ENCODE measurements at regions not wholly inside any gene's neighbourhood (a gene's known extent, or its start where the extent isn't known, plus 50 kb on each side); places are given as distances from the start of the nearest gene placed in this dataset.
"Not testable (repeated sequence)": the region's sequence is repeated elsewhere in the genome, so short reads cannot be mapped to it uniquely, and the experiment has no call there.

- DNase-seq (ENCODE audit: low spot score): not testable (repeated sequence)
These were observed 68.5 kb upstream of the ECI2 start for GRCh38 chr6:4203642-4204417.

DNA sequence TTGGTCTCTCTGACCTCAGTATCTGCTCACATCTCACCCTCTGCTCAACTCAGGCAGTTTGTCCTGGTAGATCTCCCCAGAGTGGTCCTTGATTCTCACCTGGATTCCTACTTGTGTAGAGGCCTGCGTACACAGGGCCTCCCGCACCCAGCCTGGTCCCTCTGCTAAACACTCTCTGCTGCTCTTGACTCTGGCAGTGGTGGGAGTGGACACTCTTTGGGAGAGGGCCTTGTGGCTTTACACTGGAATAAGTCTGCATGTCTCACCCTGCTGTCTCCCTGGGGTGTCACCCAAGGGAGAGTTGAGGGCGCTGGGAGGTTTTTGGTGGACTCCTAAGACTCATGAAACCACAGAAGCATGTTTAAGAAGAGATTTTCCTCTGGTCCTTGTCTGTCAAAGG, 57.3 kb upstream of the ECI2 start:
- no peak for DNase-seq (ENCODE audit: low spot score)

- no peak for DNase-seq (ENCODE audit: low spot score)
These were observed 56.8 kb upstream of the ECI2 start for GRCh38 chr6:4192173-4192572.

GRCh38 chr6:4191271-4191721, 55.9 kb upstream of the ECI2 start:
- DNase-seq (ENCODE audit: low spot score): no peak

DNA sequence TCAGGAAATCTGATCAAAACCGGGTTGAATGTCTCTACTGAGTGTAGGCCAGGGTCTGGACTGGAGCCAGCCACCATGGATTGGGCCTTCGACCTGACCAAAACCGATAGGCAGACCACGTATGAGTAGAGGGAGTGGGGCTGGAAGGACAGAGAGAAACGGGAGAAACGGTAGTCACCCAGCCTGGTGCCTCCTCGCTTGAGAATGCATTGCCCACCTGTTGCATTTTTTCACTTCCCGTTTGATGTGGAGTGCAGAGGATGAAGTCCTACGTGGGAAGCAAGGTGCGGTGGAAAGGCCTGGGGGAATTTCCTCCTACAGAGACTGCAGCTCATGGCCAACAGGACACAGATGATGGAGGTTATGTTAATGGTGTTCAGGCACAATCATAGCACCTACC, 53.9 kb upstream of the ECI2 start:
- DNase-seq (ENCODE audit: low spot score): no peak

- peak; percentile 24 for DNase-seq (ENCODE audit: low spot score)
These were observed 53.4 kb upstream of the ECI2 start for GRCh38 chr6:4188801-4189200.

DNA sequence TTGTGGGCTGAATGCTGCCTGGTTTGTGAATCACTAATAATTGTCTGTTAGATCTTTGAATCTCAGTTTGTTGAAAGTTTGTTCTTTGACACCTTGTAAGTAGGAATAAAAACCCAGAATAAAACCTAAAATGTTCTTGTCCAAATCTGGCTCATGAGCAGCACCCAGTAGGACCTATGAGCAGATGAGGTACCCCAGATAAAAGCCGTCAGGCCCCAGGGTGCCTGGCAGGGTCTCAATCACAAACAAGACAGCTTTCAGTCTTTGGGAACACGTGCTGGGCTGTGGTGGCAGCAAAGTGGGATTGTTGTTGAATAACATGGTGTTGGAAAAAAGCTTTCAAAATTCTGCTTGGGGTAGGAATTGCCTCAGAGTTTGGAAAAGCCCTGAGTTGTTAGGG, 52.1 kb upstream of the ECI2 start:
- DNase-seq (ENCODE audit: low spot score): no peak

DNA sequence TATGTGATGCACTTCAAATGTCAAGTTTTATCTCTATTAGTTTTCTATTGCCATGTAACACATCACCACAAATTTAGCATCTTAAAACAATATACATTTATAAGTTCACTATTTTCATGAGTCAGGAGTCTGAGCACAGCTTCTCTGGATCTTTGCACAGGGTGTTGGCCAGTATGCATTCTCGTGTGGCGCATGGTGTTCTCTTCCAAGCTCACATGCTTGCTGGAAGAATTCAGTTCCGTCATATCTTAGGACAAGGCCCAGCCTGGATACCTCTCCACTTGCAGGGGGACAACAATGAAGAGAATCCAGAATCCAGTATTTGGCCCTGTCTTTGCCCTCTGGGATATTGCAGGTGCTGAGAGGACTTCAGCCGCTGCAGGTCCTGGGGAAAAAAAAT, 51.0 kb upstream of the ECI2 start:
- DNase-seq (ENCODE audit: low spot score): no peak

GRCh38 chr6:4185846-4186245, 50.5 kb upstream of the ECI2 start:
- no peak for DNase-seq (ENCODE audit: low spot score)

DNA sequence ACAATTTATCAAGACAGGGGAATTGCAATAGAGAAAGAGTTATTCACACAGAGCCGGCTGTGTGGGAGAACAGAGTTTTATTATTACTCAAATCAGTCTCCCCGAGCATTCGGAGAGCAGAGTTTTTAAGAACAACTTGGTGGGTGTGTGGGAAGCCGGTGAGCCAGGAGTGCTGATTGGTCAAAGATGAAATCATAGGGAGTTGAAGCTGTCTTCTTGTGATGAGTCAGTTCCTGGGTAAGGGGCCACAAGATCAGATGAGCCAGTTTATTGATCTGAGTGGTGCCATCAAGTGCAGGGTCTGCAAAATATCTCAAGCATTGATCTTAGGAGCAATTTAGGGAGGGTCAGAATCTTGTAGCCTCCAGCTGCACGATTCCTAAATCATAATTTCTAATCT, 50.0 kb upstream of the ECI2 start:
- DNase-seq (ENCODE audit: low spot score): no peak

Small RNA genes in the stretch of these regions (small RNA-seq; reads per million reads assigned to genes)
- gene AL133393.1 (0 reads per million in 2 experiments), gene RNA5SP202 (1.4 to 13.2 reads per million in 2 experiments)

Data from SK-N-DZ (cell line).